HEK293T (cell line): ENCODE measurements at regions not wholly inside any gene's neighbourhood (a gene's known extent, or its start where the extent isn't known, plus 50 kb on each side); places are given as distances from the start of the nearest gene placed in this dataset.
"Not testable (repeated sequence)": the region's sequence is repeated elsewhere in the genome, so short reads cannot be mapped to it uniquely, and the experiment has no call there.

Experiments used
- CTCF ChIA-PET: fragments of 350-600 bp; formaldehyde crosslinking; extraction: SDS; loops from one replicate; lab custom pipeline; 2021; ENCODE audit warnings: antibody characterized with exemption, inconsistent platforms; lab: Yijun Ruan, JAX
- POLR2A ChIA-PET: fragments of 350-600 bp; formaldehyde crosslinking; extraction: SDS; loops from one replicate; lab custom pipeline; 2020; ENCODE audit warnings: antibody characterized with exemption, inconsistent platforms; lab: Yijun Ruan, JAX
- DNase-seq: peaks from one replicate; pipeline ENCODE4 v3.0.0; 2012; ENCODE audit warnings: mixed read lengths; ENCODE audit errors: extremely low spot score
- ARNT ChIP-seq: fragments of 450-650 bp; IDR thresholded peaks from 2 replicates; pipeline ENCODE4 v1.6.1; 2017; ENCODE audit warnings: mild to moderate bottlenecking
- BHLHE40 ChIP-seq: fragments of 450-650 bp; IDR thresholded peaks from 2 replicates; pipeline ENCODE4 v1.6.1; 2016; ENCODE audit warnings: mild to moderate bottlenecking, moderate library complexity, borderline replicate concordance
- CTBP1 ChIP-seq: fragments of 450-650 bp; IDR thresholded peaks from 2 replicates; pipeline ENCODE4 v1.6.1; 2016; ENCODE audit warnings: borderline replicate concordance
- ELF4 ChIP-seq: fragments of 450-650 bp; IDR thresholded peaks from 2 replicates; pipeline ENCODE4 v1.6.1; 2017; ENCODE audit warnings: antibody characterized with exemption
- FOXA1 ChIP-seq: fragments of 450-650 bp; IDR thresholded peaks from 2 replicates; pipeline ENCODE4 v1.6.1; 2016; ENCODE audit warnings: mild to moderate bottlenecking
- FOXK2 ChIP-seq: fragments of 450-650 bp; IDR thresholded peaks from 2 replicates; pipeline ENCODE4 v1.6.1; 2016; ENCODE audit warnings: mild to moderate bottlenecking
- FOXM1 ChIP-seq: fragments of 450-650 bp; IDR thresholded peaks from 2 replicates; pipeline ENCODE4 v1.6.1; 2017; ENCODE audit warnings: mild to moderate bottlenecking, borderline replicate concordance
- HDGF ChIP-seq: fragments of 450-650 bp; IDR thresholded peaks from 2 replicates; pipeline ENCODE4 v1.6.1; 2017; ENCODE audit warnings: antibody characterized with exemption, borderline replicate concordance
- L3MBTL2 ChIP-seq: fragments of 450-650 bp; conservative IDR thresholded peaks from 2 replicates; pipeline ENCODE4 v1.6.1; 2016; ENCODE audit warnings: mild to moderate bottlenecking
- LEF1 ChIP-seq: fragments of 450-650 bp; IDR thresholded peaks from 2 replicates; pipeline ENCODE4 v1.6.1; 2017; ENCODE audit warnings: mild to moderate bottlenecking, borderline replicate concordance
- NFRKB ChIP-seq: fragments of 450-650 bp; IDR thresholded peaks from 2 replicates; pipeline ENCODE4 v1.6.1; 2016; ENCODE audit warnings: mild to moderate bottlenecking, moderate library complexity
- SP1 ChIP-seq: fragments of 450-650 bp; IDR thresholded peaks from 2 replicates; pipeline ENCODE4 v1.6.1; 2017
- SUZ12 ChIP-seq: fragments of 450-650 bp; IDR thresholded peaks from 2 replicates; pipeline ENCODE4 v1.6.1; 2016; ENCODE audit warnings: mild to moderate bottlenecking
- TARDBP ChIP-seq: fragments of 450-650 bp; IDR thresholded peaks from 2 replicates; pipeline ENCODE4 v1.6.1; 2016
- ZNF384 ChIP-seq: fragments of 450-650 bp; IDR thresholded peaks from 2 replicates; pipeline ENCODE4 v1.6.1; 2016
- TF ChIP-seq, protein P1 (sequence below): fragments of 450-650 bp; IDR thresholded peaks from 2 replicates; pipeline ENCODE4 v1.6.1; 2016

DNA sequence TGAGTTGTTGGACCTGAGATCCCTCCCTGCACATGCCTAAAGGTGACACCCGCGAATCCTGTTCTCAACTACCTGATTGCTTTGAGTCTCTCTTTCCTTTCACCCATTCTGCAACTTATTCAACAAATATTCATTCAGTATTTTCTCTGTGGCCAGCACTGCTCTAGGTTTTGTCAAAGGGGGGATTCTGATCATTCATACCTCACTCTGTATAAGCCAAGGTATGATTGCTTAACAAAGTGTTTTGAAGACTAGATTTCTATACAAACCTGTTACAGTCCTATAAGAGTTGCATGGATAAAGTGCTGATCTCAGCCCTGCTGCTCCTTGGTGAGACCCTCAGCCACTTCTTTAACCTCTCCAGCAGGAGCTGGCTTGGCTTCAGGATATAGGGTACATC lies 409.7 kb downstream of the KCNRG start:
- ChIA-PET CTCF (no interaction called here), POLR2A (no interaction called here)
- no peak for TF ChIP-seq FOXM1
- TF ChIP-seq FOXA1, result no peak
- TF ChIP-seq ARNT, result no peak
- no peak for TF ChIP-seq FOXK2
- TF ChIP-seq HDGF, result no peak
- TF ChIP-seq LEF1, result no peak
- DNase-seq, result no peak

DNA sequence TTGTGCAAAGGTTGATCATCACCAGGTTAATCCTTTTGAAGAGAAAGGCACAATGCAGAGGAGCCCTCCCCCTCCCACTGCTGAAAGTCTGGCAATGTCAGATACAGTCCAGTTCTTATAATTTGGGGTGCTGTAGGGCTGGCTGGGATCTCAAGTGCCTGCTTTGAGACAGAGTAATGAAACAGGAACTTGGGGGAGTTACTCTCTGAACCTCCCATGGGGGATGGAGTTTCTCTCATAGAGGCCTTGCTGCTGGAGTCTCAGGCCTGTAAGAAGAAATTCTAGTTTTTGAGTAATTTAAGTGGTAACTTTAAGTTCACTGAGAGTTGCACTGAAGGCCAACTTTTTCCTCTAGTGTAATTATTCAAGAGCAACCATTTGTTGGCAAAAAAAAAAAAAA lies 410.5 kb downstream of the KCNRG start:
- ChIA-PET CTCF (no interaction called here), POLR2A (no interaction called here)
- TF ChIP-seq CTBP1 (no peak), FOXM1 (no peak)
- DNase-seq, result no peak

DNA sequence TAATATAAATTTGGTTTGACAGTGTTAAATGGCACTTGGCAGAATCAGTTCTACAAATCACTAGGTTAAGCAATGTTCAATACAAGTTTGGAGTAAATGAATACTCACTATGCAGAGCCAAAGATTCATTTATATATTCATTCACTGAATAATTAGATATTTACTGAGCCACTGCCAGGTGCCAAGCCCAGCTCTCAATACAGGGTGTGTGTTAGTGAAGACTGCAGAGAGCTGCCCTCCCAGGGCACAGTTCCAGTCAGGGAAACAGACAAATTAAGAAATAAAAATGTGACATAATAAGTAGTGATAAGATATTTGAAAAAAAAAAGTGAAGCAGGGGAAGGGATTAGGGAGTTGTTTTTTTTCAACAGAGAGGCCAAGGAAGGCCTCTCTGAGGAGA lies 411.7 kb downstream of the KCNRG start:
- DNase-seq, result no peak
- ChIA-PET CTCF (no interaction called here), POLR2A (no interaction called here)
- TF ChIP-seq CTBP1, result no peak
- TF ChIP-seq SUZ12, result no peak
- TF ChIP-seq, protein P1, sequence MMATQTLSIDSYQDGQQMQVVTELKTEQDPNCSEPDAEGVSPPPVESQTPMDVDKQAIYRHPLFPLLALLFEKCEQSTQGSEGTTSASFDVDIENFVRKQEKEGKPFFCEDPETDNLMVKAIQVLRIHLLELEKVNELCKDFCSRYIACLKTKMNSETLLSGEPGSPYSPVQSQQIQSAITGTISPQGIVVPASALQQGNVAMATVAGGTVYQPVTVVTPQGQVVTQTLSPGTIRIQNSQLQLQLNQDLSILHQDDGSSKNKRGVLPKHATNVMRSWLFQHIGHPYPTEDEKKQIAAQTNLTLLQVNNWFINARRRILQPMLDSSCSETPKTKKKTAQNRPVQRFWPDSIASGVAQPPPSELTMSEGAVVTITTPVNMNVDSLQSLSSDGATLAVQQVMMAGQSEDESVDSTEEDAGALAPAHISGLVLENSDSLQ, result no peak
- no peak for TF ChIP-seq LEF1
- TF ChIP-seq FOXA1, result no peak
- TF ChIP-seq HDGF, result no peak
- no peak for TF ChIP-seq SP1

DNA sequence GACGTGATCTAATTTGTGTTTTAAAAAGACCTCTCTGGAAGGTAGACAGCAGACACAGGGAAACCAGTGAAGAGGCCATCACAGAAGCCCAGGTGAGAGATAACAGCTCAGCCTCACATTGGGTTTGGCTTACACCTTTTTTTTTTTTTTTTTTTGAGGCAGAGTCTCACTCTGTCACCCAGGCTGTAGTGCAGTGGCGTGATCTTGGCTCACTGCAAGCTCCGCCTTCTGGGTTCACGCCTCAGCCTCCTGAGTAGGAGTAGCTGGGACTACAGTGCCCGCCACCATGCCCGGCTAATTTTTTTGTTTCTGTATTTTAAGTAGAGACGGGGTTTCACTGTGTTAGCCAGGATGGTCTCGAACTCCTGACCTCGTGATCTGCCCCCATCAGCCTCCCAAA lies 412.3 kb downstream of the KCNRG start:
- CTCF ChIA-PET, DNase-seq, POLR2A ChIA-PET: not testable (repeated sequence)

DNA sequence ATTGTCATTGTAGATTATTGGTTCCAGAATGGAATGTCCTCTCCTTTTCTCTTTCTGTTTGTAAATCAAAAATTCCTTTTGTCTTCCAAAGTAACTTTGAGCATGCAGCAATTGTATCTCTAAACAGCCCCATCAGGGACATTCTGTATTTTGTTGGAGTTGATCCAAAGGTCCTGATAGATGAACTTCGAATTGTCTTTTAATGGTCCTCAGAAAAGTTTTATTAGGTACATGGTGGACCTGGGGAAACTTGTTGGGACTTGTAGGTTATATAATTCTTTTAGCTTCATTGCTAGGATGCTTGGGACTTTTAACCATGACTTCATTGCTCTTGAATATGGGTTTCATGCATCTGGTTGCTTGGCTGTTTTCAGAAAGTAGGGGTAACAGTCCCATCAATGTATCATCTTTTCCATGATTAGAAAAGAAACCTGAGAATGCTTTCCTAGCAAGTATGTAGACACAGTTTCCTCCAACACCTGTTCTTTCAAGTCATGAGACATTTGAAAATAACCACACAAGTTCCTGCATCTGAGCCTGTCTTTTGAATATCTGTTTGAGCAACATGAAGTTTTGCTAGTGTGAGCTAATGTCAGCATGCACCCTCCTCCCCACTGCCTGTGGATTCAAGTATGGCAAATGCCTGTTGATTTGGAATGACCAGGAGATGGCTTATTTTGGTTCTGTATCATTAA lies 413.1 kb downstream of the KCNRG start:
- POLR2A ChIA-PET, result no interaction called here
- no peak for DNase-seq
- CTCF ChIA-PET, result interaction anchor here (0.9 kb wide), 1 partner anchor 484 kb away, joined by 5 read pairs; no protein-coding TSS in a partner anchor
- TF ChIP-seq BHLHE40 (no peak), NFRKB (no peak), FOXK2 (no peak), ARNT (no peak), ELF4 (no peak), HDGF (no peak), SP1 (no peak), FOXA1 (no peak), CTBP1 (no peak)
- TF ChIP-seq, protein P1, result no peak

DNA sequence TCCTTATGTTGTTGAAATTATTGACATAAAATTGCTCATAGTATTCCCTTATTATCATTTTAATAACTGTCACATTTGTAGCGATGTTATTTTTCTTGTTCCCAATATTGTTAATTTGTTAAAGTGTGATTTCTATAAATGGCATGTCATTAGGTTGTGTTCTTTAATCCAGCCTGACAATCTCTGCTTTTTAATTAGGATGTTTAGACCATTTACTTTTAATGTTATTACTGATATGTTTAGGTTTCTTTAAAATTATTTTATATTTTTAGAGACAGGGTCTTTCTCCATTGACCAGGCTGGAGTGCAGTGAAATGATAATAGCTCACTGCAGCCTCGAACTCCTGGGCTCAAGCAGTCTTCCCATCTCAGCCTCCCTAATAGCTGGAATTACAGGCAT lies 408.5 kb downstream of the DLEU7 start:
- no peak for DNase-seq
- no peak for TF ChIP-seq ARNT
- no peak for TF ChIP-seq BHLHE40
- TF ChIP-seq FOXK2, result no peak
- no peak for TF ChIP-seq ELF4
- no peak for TF ChIP-seq LEF1
- no peak for TF ChIP-seq ZNF384
- no peak for TF ChIP-seq SP1
- TF ChIP-seq SUZ12, result no peak
- no peak for TF ChIP-seq FOXA1
- no peak for TF ChIP-seq HDGF
- TF ChIP-seq FOXM1, result no peak
- TF ChIP-seq, protein P1, result no peak
- no peak for TF ChIP-seq CTBP1
- no peak for TF ChIP-seq NFRKB
- ChIA-PET CTCF (no interaction called here), POLR2A (no interaction called here)

DNA sequence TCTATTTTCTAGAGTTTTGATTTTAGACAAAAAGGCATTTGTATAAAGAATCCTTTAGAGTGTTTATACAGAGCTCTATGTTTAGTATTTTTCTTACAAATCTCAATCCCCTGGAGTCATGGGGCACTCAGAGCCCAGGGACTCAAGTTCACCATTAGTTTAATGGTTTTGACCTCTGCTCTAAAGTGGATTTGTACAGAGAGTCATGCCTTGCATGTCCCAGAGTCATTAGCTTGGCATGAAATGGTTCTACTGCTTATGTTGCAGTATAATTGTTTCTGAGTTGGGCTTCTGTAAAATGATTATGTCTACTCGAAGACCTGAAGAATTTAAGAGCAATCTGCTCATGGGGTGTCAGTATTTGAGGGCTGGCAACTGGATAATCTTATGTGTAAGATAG lies 406.2 kb downstream of the DLEU7 start:
- TF ChIP-seq ARNT (peak; percentile 86), LEF1 (no peak)
- DNase-seq, result no peak
- ChIA-PET CTCF (no interaction called here), POLR2A (no interaction called here)

DNA sequence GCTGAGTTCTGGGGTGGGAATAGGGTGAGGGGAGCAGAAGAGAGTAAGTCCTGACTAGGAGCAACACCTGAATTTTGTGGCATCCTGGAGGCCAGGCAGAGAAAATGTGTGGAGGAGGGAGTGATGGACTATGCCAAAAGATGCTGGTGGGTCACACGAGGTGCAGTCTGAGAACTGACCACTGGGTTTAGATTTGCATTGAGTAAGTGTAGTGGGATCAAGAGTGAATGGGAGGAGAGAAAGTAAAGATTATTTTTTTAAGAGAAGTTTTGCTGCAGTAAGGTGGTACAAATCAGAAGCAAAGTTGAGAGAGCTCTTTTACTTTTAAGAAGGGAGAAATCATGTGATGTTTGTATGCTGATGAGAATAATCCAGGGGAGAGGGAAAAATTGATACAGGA lies 405.1 kb downstream of the DLEU7 start:
- ChIA-PET POLR2A (no interaction called here), CTCF (no interaction called here)
- no peak for TF ChIP-seq LEF1
- TF ChIP-seq, protein P1, result no peak
- no peak for TF ChIP-seq SP1
- no peak for TF ChIP-seq FOXK2
- TF ChIP-seq FOXM1, result no peak
- TF ChIP-seq ELF4, result no peak
- no peak for TF ChIP-seq TARDBP
- no peak for TF ChIP-seq NFRKB
- TF ChIP-seq CTBP1, result no peak
- TF ChIP-seq SUZ12, result no peak
- no peak for TF ChIP-seq L3MBTL2
- DNase-seq, result no peak
